HCT116 (cell line): ENCODE measurements at regions not wholly inside any gene's neighbourhood (a gene's known extent, or its start where the extent isn't known, plus 50 kb on each side); places are given as distances from the start of the nearest gene placed in this dataset.

Source experiments
- EGR1 ChIP-seq: IDR thresholded peaks from 2 replicates; pipeline ENCODE4 v1.6.1; 2012; ENCODE audit warnings: low read depth
- ELF1 ChIP-seq: IDR thresholded peaks from 2 replicates; pipeline ENCODE4 v1.6.1; 2012; ENCODE audit warnings: low read depth, borderline replicate concordance
- EZH2 ChIP-seq: fragments of 200-600 bp; sonication (generic); IDR thresholded peaks from 2 replicates; pipeline ENCODE4 v1.6.1; 2017; ENCODE audit warnings: antibody characterized with exemption, mixed run types
- EZH2phosphoT487 ChIP-seq: fragments of 200-600 bp; IDR thresholded peaks from 2 replicates; pipeline ENCODE4 v1.6.1; 2018; ENCODE audit warnings: antibody characterized with exemption, borderline replicate concordance
- JUND ChIP-seq: IDR thresholded peaks from 2 replicates; pipeline ENCODE4 v1.6.1; 2012
- POLR2A ChIP-seq: IDR thresholded peaks from 2 replicates; pipeline ENCODE4 v1.7.0; 2011; ENCODE audit warnings: borderline replicate concordance; ENCODE audit not compliant: insufficient read depth, insufficient read length; ENCODE audit errors: extremely low read depth
- POLR2AphosphoS5 ChIP-seq: IDR thresholded peaks from 2 replicates; pipeline ENCODE4 v1.6.1; 2011; ENCODE audit warnings: mild to moderate bottlenecking, low read depth, low read length, moderate library complexity
- REST ChIP-seq: IDR thresholded peaks from 2 replicates; pipeline ENCODE4 v1.6.1; 2012; ENCODE audit warnings: low read depth
- ZNF274 ChIP-seq: fragments of 200-500 bp; sonication (Bioruptor generic); IDR thresholded peaks from 2 replicates; pipeline ENCODE4 v1.6.1; 2014; ENCODE audit warnings: mild to moderate bottlenecking, low read depth, low read length, inconsistent platforms
- TF ChIP-seq, protein P1 (sequence below), 3 experiments: fragments of 200-600 bp in 1 of 3; sonication (generic) in 1 of 3; IDR thresholded peaks in 2 of 3; conservative IDR thresholded peaks in 1 of 3; 2 replicates each; pipeline ENCODE4 v1.5.1; 2012 to 2017; ENCODE audit warnings: low read depth in 2 of 3, low read length in 2 of 3, antibody characterized with exemption in 1 of 3, borderline replicate concordance in 1 of 3, control low read depth in 1 of 3, mild to moderate bottlenecking in 1 of 3, mixed read lengths in 1 of 3, mixed run types in 1 of 3, moderate library complexity in 1 of 3; ENCODE audit not compliant: insufficient read depth in 1 of 3
- TF ChIP-seq, protein P2 (sequence below): IDR thresholded peaks from 2 replicates; pipeline ENCODE4 v1.6.1; 2012

GRCh38 chr15:62706317-62706716, 336.2 kb upstream of the TPM1 start:
- TF ChIP-seq, protein P1, sequence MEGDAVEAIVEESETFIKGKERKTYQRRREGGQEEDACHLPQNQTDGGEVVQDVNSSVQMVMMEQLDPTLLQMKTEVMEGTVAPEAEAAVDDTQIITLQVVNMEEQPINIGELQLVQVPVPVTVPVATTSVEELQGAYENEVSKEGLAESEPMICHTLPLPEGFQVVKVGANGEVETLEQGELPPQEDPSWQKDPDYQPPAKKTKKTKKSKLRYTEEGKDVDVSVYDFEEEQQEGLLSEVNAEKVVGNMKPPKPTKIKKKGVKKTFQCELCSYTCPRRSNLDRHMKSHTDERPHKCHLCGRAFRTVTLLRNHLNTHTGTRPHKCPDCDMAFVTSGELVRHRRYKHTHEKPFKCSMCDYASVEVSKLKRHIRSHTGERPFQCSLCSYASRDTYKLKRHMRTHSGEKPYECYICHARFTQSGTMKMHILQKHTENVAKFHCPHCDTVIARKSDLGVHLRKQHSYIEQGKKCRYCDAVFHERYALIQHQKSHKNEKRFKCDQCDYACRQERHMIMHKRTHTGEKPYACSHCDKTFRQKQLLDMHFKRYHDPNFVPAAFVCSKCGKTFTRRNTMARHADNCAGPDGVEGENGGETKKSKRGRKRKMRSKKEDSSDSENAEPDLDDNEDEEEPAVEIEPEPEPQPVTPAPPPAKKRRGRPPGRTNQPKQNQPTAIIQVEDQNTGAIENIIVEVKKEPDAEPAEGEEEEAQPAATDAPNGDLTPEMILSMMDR (IDR thresholded peaks at IDR 0.05 in 2 of 3, conservative IDR thresholded peaks at IDR 0.05 in 1 of 3; ENCODE audit: borderline replicate concordance in 1 of 3, insufficient read depth in 1 of 3, low read depth in 2 of 3, low read length in 2 of 3) = 0 out of 6 replicates have a peak, but pooled peaks of 2 of the 3 experiments have one; percentile 6 to 14
- TF ChIP-seq POLR2AphosphoS5 = no peak
- no peak for TF ChIP-seq POLR2A
- TF ChIP-seq ELF1 = no peak
- TF ChIP-seq, protein P2, sequence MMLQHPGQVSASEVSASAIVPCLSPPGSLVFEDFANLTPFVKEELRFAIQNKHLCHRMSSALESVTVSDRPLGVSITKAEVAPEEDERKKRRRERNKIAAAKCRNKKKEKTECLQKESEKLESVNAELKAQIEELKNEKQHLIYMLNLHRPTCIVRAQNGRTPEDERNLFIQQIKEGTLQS = no peak
- TF ChIP-seq JUND = no peak
- TF ChIP-seq EZH2phosphoT487 = no peak
- no peak for TF ChIP-seq ZNF274
- no peak for TF ChIP-seq REST
- no peak for TF ChIP-seq EGR1
- no peak for TF ChIP-seq EZH2
